DND-41 (cell line): ENCODE measurements at regions not wholly inside any gene's neighbourhood (a gene's known extent, or its start where the extent isn't known, plus 50 kb on each side); places are given as distances from the start of the nearest gene placed in this dataset.

ENCODE experiments used
- CTCF ChIP-seq: IDR thresholded peaks from 2 replicates; pipeline ENCODE4 v1.5.1; 2012; ENCODE audit warnings: borderline replicate concordance, low read length, moderate library complexity, mild to moderate bottlenecking; ENCODE audit not compliant: poor library complexity, severe bottlenecking; ENCODE audit errors: extremely low read depth
- EZH2 ChIP-seq: IDR thresholded peaks from 3 replicates; pipeline ENCODE4 v1.6.1; 2012; ENCODE audit warnings: borderline replicate concordance, low read depth, mild to moderate bottlenecking, moderate library complexity, low read length, inconsistent platforms; ENCODE audit not compliant: severe bottlenecking

- TF ChIP-seq EZH2 (no peak), CTCF (no peak)
Measured at GRCh38 chr5:8053270-8053669, 184.3 kb downstream of the MTRR start.
